Aorta (tissue), 5 donors: ENCODE measurements at regions not wholly inside any gene's neighbourhood (a gene's known extent, or its start where the extent isn't known, plus 50 kb on each side); places are given as distances from the start of the nearest gene placed in this dataset.
"Not testable (repeated sequence)": the region's sequence is repeated elsewhere in the genome, so short reads cannot be mapped to it uniquely, and the experiment has no call there.

Experiments used
- ATAC-seq: fragments of 200-7000 bp; cut with Tn5 transposase; one replicate; pipeline ENCODE4 v1.9.1; 2022; ENCODE audit warnings: moderate library complexity; ENCODE audit not compliant: low FRiP score
- DNase-seq, 2 donors: peaks; one replicate each; pipeline ENCODE4 v3.0.0-alpha.2; 2020
- H3K27ac ChIP-seq, 2 donors: one replicate each; pipeline ENCODE4 v1.5.1; 2013; ENCODE audit warnings: low read length in 2 of 2, mild to moderate bottlenecking in 2 of 2, moderate library complexity in 2 of 2, control low read depth in 1 of 2, inconsistent platforms in 1 of 2, low read depth in 1 of 2
- H3K27me3 ChIP-seq, 2 donors: one replicate each; pipeline ENCODE4 v1.6.1; 2013; ENCODE audit warnings: control low read depth in 1 of 2, low read length in 1 of 2, mild to moderate bottlenecking in 1 of 2, moderate library complexity in 1 of 2; ENCODE audit not compliant: insufficient read depth in 2 of 2, control insufficient read depth in 1 of 2
- H3K36me3 ChIP-seq, 2 donors: one replicate each; pipeline ENCODE4 v1.6.1; 2013; ENCODE audit warnings: control low read depth in 1 of 2, low read length in 1 of 2, mild to moderate bottlenecking in 1 of 2; ENCODE audit not compliant: insufficient read depth in 2 of 2, control insufficient read depth in 1 of 2
- H3K4me1 ChIP-seq, 2 donors: one replicate each; pipeline ENCODE4 v1.6.1; 2013; ENCODE audit warnings: low read length in 2 of 2, control low read depth in 1 of 2, mild to moderate bottlenecking in 1 of 2, moderate library complexity in 1 of 2; ENCODE audit not compliant: insufficient read depth in 2 of 2, control insufficient read depth in 1 of 2
- H3K4me3 ChIP-seq, 2 donors: one replicate each; pipeline ENCODE4 v1.5.1; 2013; ENCODE audit warnings: low read length in 2 of 2, control low read depth in 1 of 2, mild to moderate bottlenecking in 1 of 2
- H3K9me3 ChIP-seq: one replicate; pipeline ENCODE4 v1.6.1; 2013; ENCODE audit warnings: mild to moderate bottlenecking, low read length; ENCODE audit not compliant: control insufficient read depth
- WGBS, 2 donors: extraction: QIAGEN DNeasy Blood & Tissue Kit; methylation state at CpG; one replicate each; pipeline ENCODE4 v1.1.7; 2013; 5-methylcytosine and 5-hydroxymethylcytosine counted together
- intact Hi-C, 2 donors: fragments of 100-400 bp; cut with DNase I; formaldehyde crosslinking; loops; one replicate each; pipeline versions ENCODE4 v1.14.2 to v1.15.0; 2022
- donor health status: healthy with polysubstance abuse.
- donor health status: Bipolar disorder and iron deficiency.
- donor health status: DM: no; HTN: no; CAD: no.
- donor health status: DM: no; HTN: no; CAD: no.
- donor health status: DM: yes; HTN: yes; CAD: no.

- ATAC-seq, H3K9me3 ChIP-seq, H3K27ac ChIP-seq, intact Hi-C loops, DNase-seq, H3K4me1 ChIP-seq, H3K36me3 ChIP-seq, H3K27me3 ChIP-seq, H3K4me3 ChIP-seq: not testable (repeated sequence)
- 60 to 81% methylated on average over 2 of the region's 5 CpGs for whole genome bisulfite sequencing, 2 donors
These were observed 897.6 kb downstream of the TUBA3C start for GRCh38 chr13:18284040-18284439.

GRCh38 chr13:18281829-18282597 is 899.6 kb downstream of the TUBA3C start:
- H3K27ac ChIP-seq, DNase-seq, H3K27me3 ChIP-seq, H3K9me3 ChIP-seq, H3K4me3 ChIP-seq, H3K36me3 ChIP-seq, ATAC-seq, intact Hi-C loops, H3K4me1 ChIP-seq: not testable (repeated sequence)
- 32 to 46% methylated on average over 2 to 3 of the region's 6 CpGs for WGBS, 2 donors

- H3K4me1 ChIP-seq, H3K4me3 ChIP-seq, H3K27ac ChIP-seq, intact Hi-C loops, H3K36me3 ChIP-seq, H3K27me3 ChIP-seq, ATAC-seq, DNase-seq, H3K9me3 ChIP-seq: not testable (repeated sequence)
- 67 to 80% methylated on average over 7 to 9 of the region's 11 CpGs for WGBS, 2 donors
These were observed 900.5 kb downstream of the TUBA3C start for GRCh38 chr13:18280904-18281828.

GRCh38 chr13:18279971-18280370 is 901.7 kb downstream of the TUBA3C start:
- H3K4me1 ChIP-seq, H3K4me3 ChIP-seq, intact Hi-C loops, ATAC-seq, H3K9me3 ChIP-seq, DNase-seq, H3K36me3 ChIP-seq, H3K27ac ChIP-seq, H3K27me3 ChIP-seq: not testable (repeated sequence)
- WGBS, 2 donors, result 76 to 79% methylated on average over 4 of the region's 4 CpGs

- intact Hi-C loops, H3K27me3 ChIP-seq, H3K36me3 ChIP-seq, H3K4me1 ChIP-seq, H3K4me3 ChIP-seq, H3K9me3 ChIP-seq, DNase-seq, ATAC-seq, H3K27ac ChIP-seq: not testable (repeated sequence)
- 79% methylated on average over 11 to 12 of the region's 12 CpGs for WGBS, 2 donors
These were observed 904.3 kb downstream of the TUBA3C start for GRCh38 chr13:18277372-18277771.

- DNase-seq, ATAC-seq, intact Hi-C loops, H3K4me1 ChIP-seq, H3K36me3 ChIP-seq, H3K4me3 ChIP-seq, H3K9me3 ChIP-seq, H3K27ac ChIP-seq, H3K27me3 ChIP-seq: not testable (repeated sequence)
- 53 to 59% methylated on average over 5 to 6 of the region's 6 CpGs for WGBS, 2 donors
These were observed 905.3 kb downstream of the TUBA3C start for GRCh38 chr13:18276280-18276679.

- H3K27me3 ChIP-seq, H3K9me3 ChIP-seq, H3K4me3 ChIP-seq, intact Hi-C loops, DNase-seq, H3K36me3 ChIP-seq, H3K27ac ChIP-seq, H3K4me1 ChIP-seq: not testable (repeated sequence)
- WGBS, 2 donors, result 79 to 83% methylated on average over 13 of the region's 14 CpGs
- peak; percentile 5 for ATAC-seq
These were observed 907.7 kb downstream of the TUBA3C start for GRCh38 chr13:18273785-18274514.

GRCh38 chr13:18258801-18259419 is 922.7 kb downstream of the TUBA3C start:
- 82 to 85% methylated on average over 18 to 25 of the region's 25 CpGs for WGBS, 2 donors
- DNase-seq, H3K4me3 ChIP-seq, H3K36me3 ChIP-seq, H3K27ac ChIP-seq, ATAC-seq, intact Hi-C loops, H3K4me1 ChIP-seq, H3K9me3 ChIP-seq, H3K27me3 ChIP-seq: not testable (repeated sequence)
